ENCODE measurements at regions not wholly inside any gene's neighbourhood (a gene's known extent, or its start where the extent isn't known, plus 50 kb on each side); places are given as distances from the start of the nearest gene placed in this dataset.

DNA sequence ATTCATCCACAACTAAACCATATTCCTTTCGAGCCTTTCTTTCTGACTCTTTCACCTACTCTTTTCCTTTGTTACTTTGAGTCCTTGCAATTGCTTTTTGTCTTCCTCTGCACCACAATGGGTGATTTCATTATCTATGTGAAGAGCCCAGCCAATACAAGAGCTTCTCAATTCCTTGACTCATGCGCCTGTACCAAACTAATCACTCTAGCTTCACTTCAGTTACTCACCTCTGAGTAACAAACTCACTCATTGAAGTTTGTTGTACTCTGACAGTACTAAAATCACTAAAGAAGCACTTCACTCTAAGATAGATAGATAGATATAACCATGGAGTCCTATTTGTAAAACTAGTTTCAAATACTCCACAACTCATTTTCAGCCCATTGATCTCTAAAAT, 191.7 kb upstream of the EPHA5 start:
- Histone ChIP-seq H3K4me2 (ENCODE audit: low read depth, low read length, poor library complexity, severe bottlenecking) (no peak overlapping the region), H4K20me1 (ENCODE audit: low read depth, low read length) (no peaks in the 10 kb centered on the region), H3K36me3 (ENCODE audit: low read length) (no peaks in the 10 kb centered on the region), H3K79me2 (ENCODE audit: insufficient read depth, low read length) (no peaks in the 10 kb centered on the region), H3K27me3 (ENCODE audit: low read length) (no peaks in the 10 kb centered on the region), H3K9me2 (replicated peaks; ENCODE audit: insufficient read depth, low read length) (no peaks in the 10 kb centered on the region), H3K4me3 (ENCODE audit: insufficient read depth, low read length, poor library complexity, severe bottlenecking) (no peak overlapping the region), H3K27ac (ENCODE audit: low read depth, low read length) (no peak overlapping the region), H3K9me3 (ENCODE audit: insufficient read depth, low read length) (no peaks in the 10 kb centered on the region), H2AFZ (ENCODE audit: low read depth, low read length, severe bottlenecking) (no peak overlapping the region), H3K9ac (ENCODE audit: low read length) (no peak overlapping the region), H3F3A (ENCODE audit: insufficient read depth) (no peaks in the 10 kb centered on the region)
- TF ChIP-seq, protein P1, sequence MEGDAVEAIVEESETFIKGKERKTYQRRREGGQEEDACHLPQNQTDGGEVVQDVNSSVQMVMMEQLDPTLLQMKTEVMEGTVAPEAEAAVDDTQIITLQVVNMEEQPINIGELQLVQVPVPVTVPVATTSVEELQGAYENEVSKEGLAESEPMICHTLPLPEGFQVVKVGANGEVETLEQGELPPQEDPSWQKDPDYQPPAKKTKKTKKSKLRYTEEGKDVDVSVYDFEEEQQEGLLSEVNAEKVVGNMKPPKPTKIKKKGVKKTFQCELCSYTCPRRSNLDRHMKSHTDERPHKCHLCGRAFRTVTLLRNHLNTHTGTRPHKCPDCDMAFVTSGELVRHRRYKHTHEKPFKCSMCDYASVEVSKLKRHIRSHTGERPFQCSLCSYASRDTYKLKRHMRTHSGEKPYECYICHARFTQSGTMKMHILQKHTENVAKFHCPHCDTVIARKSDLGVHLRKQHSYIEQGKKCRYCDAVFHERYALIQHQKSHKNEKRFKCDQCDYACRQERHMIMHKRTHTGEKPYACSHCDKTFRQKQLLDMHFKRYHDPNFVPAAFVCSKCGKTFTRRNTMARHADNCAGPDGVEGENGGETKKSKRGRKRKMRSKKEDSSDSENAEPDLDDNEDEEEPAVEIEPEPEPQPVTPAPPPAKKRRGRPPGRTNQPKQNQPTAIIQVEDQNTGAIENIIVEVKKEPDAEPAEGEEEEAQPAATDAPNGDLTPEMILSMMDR (IDR thresholded peaks at IDR 0.05; ENCODE audit: insufficient read depth, low read length, poor library complexity, severe bottlenecking) = no peak
- TF ChIP-seq EZH2phosphoT487 (conservative IDR thresholded peaks at IDR 0.05; ENCODE audit: low read length) = no peak

DNA sequence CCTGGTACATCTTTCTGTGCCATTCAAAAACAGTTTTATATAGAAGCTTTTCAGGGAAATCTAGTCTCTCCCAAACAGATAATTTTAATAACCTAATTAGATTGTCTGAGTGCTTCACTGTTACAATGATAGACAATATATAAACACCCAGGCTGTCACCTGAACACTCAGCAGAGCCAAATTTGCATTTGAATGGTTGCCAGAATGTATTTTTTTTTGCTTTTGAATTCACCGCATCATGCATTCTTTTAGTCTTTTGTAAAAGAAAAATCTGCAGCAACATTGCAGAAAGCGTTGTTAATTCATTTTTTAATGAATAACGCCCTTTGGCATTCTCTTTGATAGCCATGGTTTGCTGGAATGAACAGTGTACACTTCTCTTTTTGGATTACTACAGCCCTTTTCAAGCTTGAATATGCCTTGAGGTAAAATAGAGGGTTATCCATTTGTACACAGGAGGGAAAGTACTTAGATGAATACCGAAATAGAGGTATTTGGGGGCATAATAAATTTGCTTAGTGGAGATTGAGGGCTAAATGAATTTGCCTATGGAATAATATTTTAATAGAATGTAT, 175.0 kb upstream of the EPHA5 start:
- Histone ChIP-seq H3K27ac (ENCODE audit: low read depth, low read length) (no peak overlapping the region), H3K79me2 (ENCODE audit: insufficient read depth, low read length) (no peaks in the 10 kb centered on the region), H3K4me3 (ENCODE audit: insufficient read depth, low read length, poor library complexity, severe bottlenecking) (no peak overlapping the region), H3K9me3 (ENCODE audit: insufficient read depth, low read length) (no peaks in the 10 kb centered on the region), H3K4me2 (ENCODE audit: low read depth, low read length, poor library complexity, severe bottlenecking) (no peak overlapping the region), H3K36me3 (ENCODE audit: low read length) (no peaks in the 10 kb centered on the region), H3K27me3 (ENCODE audit: low read length) (no peaks in the 10 kb centered on the region), H3K9ac (ENCODE audit: low read length) (no peak overlapping the region), H3K9me2 (replicated peaks; ENCODE audit: insufficient read depth, low read length) (no peaks in the 10 kb centered on the region), H2AFZ (ENCODE audit: low read depth, low read length, severe bottlenecking) (no peak overlapping the region), H3F3A (ENCODE audit: insufficient read depth) (no peaks in the 10 kb centered on the region), H4K20me1 (ENCODE audit: low read depth, low read length) (no peaks in the 10 kb centered on the region)
- TF ChIP-seq EZH2phosphoT487 (conservative IDR thresholded peaks at IDR 0.05; ENCODE audit: low read length) = no peak
- TF ChIP-seq, protein P1 (IDR thresholded peaks at IDR 0.05; ENCODE audit: insufficient read depth, low read length, poor library complexity, severe bottlenecking) = no peak

DNA sequence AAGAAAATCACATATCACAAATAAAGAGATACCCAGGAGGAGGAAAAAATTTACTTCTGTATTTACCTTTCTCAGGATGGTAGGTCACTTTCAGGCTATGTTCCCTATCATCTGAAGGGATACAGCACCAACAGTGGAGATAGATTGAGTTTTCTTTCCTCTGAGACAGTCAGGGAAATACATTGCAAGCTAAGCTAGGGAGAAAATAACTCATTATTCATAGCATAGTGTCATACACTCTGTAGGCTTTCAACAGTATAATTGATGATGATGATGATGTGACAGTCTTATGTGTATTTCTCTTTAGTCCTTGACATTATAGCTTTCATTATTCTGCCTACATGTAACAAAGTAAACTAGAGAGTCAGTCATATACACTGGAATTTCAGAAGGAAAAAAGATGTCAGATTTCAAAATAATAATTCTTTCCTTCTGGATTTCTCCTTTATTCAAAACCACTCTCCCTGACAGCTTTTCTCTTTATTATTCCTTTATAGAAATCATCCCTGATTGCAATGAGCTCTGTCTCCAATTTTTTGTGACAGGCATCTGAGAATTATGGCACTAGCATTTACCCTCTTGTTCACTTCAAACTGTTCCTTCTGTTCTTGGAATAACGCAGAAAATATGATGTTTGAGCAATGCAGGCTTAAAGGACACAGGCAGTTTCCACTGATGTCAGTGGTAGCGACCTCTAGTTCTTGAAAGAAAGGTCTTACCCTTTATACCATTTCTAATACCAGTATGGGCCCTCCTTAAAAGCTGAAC, 169.1 kb upstream of the EPHA5 start:
- Histone ChIP-seq H4K20me1 (ENCODE audit: low read depth, low read length) (no peaks in the 10 kb centered on the region), H3K9me3 (ENCODE audit: insufficient read depth, low read length) (no peaks in the 10 kb centered on the region), H3K79me2 (ENCODE audit: insufficient read depth, low read length) (no peaks in the 10 kb centered on the region), H3K27me3 (ENCODE audit: low read length) (no peaks in the 10 kb centered on the region), H3K27ac (ENCODE audit: low read depth, low read length) (no peak overlapping the region), H3F3A (ENCODE audit: insufficient read depth) (no peaks in the 10 kb centered on the region), H3K9me2 (replicated peaks; ENCODE audit: insufficient read depth, low read length) (no peaks in the 10 kb centered on the region), H3K9ac (ENCODE audit: low read length) (no peak overlapping the region), H3K4me2 (ENCODE audit: low read depth, low read length, poor library complexity, severe bottlenecking) (no peak overlapping the region), H3K4me3 (ENCODE audit: insufficient read depth, low read length, poor library complexity, severe bottlenecking) (no peak overlapping the region), H2AFZ (ENCODE audit: low read depth, low read length, severe bottlenecking) (no peak overlapping the region), H3K36me3 (ENCODE audit: low read length) (no peaks in the 10 kb centered on the region)
- TF ChIP-seq, protein P1 (IDR thresholded peaks at IDR 0.05; ENCODE audit: insufficient read depth, low read length, poor library complexity, severe bottlenecking) = no peak
- no peak for TF ChIP-seq EZH2phosphoT487 (conservative IDR thresholded peaks at IDR 0.05; ENCODE audit: low read length)

Measured in SU-DHL-6 (cell line).